ENCODE measurements at regions not wholly inside any gene's neighbourhood (a gene's known extent, or its start where the extent isn't known, plus 50 kb on each side); places are given as distances from the start of the nearest gene placed in this dataset.

DNA sequence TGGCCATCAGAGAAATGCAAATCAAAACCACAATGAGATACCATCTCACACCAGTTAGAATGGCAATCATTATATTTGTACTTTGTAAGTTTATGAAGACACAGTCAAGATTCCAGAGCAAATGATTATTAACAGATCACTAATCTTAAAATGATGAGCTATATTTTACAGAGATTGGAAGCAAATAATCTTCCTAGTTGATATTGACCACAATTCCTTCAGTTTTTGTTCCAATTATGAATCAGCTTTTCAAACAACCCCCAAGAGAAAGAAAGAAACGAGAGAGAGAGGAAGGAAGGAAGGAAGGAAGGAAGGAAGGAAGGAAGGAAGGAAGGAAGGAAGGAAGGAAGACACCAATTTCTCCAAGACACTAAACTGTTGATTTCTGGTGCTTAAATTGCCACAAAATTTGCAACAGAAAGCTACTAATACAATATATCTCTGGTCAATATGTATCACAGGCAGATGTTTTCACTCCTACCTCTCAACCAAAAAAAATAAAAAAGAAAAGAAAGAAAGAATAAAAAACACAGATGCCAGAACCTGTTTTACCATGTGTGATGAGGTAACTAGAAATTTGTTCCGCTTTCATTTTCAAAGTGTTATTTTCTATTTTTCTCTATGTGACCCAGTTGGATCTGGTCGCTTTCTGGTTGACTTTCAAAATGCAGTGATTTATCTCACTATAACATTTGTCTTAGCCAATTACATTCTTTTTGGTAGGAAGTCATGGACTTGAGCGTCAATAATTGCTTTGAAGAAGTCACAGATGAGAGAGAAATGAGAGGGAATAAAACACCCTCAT lies 1609.6 kb downstream of the SI start (continued):
- TF ChIP-seq, protein P1, sequence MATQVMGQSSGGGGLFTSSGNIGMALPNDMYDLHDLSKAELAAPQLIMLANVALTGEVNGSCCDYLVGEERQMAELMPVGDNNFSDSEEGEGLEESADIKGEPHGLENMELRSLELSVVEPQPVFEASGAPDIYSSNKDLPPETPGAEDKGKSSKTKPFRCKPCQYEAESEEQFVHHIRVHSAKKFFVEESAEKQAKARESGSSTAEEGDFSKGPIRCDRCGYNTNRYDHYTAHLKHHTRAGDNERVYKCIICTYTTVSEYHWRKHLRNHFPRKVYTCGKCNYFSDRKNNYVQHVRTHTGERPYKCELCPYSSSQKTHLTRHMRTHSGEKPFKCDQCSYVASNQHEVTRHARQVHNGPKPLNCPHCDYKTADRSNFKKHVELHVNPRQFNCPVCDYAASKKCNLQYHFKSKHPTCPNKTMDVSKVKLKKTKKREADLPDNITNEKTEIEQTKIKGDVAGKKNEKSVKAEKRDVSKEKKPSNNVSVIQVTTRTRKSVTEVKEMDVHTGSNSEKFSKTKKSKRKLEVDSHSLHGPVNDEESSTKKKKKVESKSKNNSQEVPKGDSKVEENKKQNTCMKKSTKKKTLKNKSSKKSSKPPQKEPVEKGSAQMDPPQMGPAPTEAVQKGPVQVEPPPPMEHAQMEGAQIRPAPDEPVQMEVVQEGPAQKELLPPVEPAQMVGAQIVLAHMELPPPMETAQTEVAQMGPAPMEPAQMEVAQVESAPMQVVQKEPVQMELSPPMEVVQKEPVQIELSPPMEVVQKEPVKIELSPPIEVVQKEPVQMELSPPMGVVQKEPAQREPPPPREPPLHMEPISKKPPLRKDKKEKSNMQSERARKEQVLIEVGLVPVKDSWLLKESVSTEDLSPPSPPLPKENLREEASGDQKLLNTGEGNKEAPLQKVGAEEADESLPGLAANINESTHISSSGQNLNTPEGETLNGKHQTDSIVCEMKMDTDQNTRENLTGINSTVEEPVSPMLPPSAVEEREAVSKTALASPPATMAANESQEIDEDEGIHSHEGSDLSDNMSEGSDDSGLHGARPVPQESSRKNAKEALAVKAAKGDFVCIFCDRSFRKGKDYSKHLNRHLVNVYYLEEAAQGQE (IDR thresholded peaks at IDR 0.05; ENCODE audit: low read depth) = no peak
- TF ChIP-seq SRF (IDR thresholded peaks at IDR 0.05; ENCODE audit: low read depth) (no peak), CBX3 (IDR thresholded peaks at IDR 0.05; ENCODE audit: low read depth) (no peak), ZNF274 (IDR thresholded peaks at IDR 0.05; ENCODE audit: low read depth, low read length) (no peak), YY1 (IDR thresholded peaks at IDR 0.05; ENCODE audit: extremely low read depth, insufficient replicate concordance, low read depth, low read length) (no peak)

DNA sequence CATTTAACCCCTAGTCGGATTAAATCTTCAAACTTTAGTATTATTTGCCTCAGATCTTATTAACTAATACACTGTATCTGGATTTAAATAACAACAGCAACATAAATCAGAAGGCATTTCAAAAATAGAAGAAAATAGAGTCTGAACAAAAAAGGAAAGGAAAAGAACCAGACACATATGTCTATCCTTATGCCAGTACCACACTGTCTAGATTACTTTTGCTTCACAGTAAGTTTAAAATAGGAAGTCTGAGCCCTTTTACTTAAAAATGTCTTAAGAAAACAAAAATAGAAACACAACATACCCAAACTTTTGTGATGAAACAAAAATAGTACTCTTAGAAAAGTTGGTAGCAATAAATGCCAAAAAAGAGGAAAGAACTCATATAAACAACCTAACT lies 1615.8 kb downstream of the SI start:
- H3K27ac ChIP-seq (ENCODE audit: low read depth, low read length) = no peak overlapping the region
- no peak overlapping the region for H3K4me2 ChIP-seq (ENCODE audit: low read length)
- no peak overlapping the region for H3K4me3 ChIP-seq (replicated peaks in 1 of 2; ENCODE audit: low read depth in 1 of 2, low read length in 2 of 2)
- ChIA-PET RAD21 (ENCODE audit: low non-redundant PET in 1 of 2, low total read pairs in 2 of 2, uncharacterized antibody in 2 of 2, unreplicated experiment in 2 of 2) (no interaction called here), CTCF (no interaction called here), POLR2A (no interaction called here)
- H3K9me2 ChIP-seq (ENCODE audit: insufficient read depth) = no peaks in the 10 kb centered on the region
- TF ChIP-seq JUND (IDR thresholded peaks at IDR 0.05) (no peak), ZNF274 (IDR thresholded peaks at IDR 0.05; ENCODE audit: low read depth, low read length) (no peak), ELF1 (IDR thresholded peaks at IDR 0.05; ENCODE audit: borderline replicate concordance, low read depth) (no peak), SRF (IDR thresholded peaks at IDR 0.05; ENCODE audit: low read depth) (no peak), EZH2 (IDR thresholded peaks at IDR 0.05) (no peak), POLR2AphosphoS5 (IDR thresholded peaks at IDR 0.05; ENCODE audit: low read depth, low read length) (no peak), FOSL1 (IDR thresholded peaks at IDR 0.05; ENCODE audit: low read depth) (no peak), YY1 (IDR thresholded peaks at IDR 0.05; ENCODE audit: extremely low read depth, insufficient replicate concordance, low read depth, low read length) (no peak), EGR1 (IDR thresholded peaks at IDR 0.05; ENCODE audit: low read depth) (no peak)
- TF ChIP-seq, protein P1 (IDR thresholded peaks at IDR 0.05; ENCODE audit: low read depth) = no peak
- TF ChIP-seq, protein P2, sequence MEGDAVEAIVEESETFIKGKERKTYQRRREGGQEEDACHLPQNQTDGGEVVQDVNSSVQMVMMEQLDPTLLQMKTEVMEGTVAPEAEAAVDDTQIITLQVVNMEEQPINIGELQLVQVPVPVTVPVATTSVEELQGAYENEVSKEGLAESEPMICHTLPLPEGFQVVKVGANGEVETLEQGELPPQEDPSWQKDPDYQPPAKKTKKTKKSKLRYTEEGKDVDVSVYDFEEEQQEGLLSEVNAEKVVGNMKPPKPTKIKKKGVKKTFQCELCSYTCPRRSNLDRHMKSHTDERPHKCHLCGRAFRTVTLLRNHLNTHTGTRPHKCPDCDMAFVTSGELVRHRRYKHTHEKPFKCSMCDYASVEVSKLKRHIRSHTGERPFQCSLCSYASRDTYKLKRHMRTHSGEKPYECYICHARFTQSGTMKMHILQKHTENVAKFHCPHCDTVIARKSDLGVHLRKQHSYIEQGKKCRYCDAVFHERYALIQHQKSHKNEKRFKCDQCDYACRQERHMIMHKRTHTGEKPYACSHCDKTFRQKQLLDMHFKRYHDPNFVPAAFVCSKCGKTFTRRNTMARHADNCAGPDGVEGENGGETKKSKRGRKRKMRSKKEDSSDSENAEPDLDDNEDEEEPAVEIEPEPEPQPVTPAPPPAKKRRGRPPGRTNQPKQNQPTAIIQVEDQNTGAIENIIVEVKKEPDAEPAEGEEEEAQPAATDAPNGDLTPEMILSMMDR (IDR thresholded peaks at IDR 0.05 in 2 of 3, conservative IDR thresholded peaks at IDR 0.05 in 1 of 3; ENCODE audit: borderline replicate concordance in 1 of 3, insufficient read depth in 1 of 3, low read depth in 2 of 3, low read length in 2 of 3) = no peak
- TF ChIP-seq, protein P3, sequence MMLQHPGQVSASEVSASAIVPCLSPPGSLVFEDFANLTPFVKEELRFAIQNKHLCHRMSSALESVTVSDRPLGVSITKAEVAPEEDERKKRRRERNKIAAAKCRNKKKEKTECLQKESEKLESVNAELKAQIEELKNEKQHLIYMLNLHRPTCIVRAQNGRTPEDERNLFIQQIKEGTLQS (IDR thresholded peaks at IDR 0.05) = no peak
- H3K36me3 ChIP-seq (ENCODE audit: control insufficient read depth in 1 of 2, insufficient read depth in 2 of 2, low read length in 2 of 2) = no peaks in the 10 kb centered on the region
- DNase-seq (ENCODE audit: low read depth, low spot score) = no peak
- H4K20me1 ChIP-seq (ENCODE audit: insufficient read depth) = no peaks in the 10 kb centered on the region; the same call in 1 of the 2 replicates
- no peaks in the 10 kb centered on the region for H3K9me3 ChIP-seq (ENCODE audit: control insufficient read depth in 1 of 2, insufficient read depth in 1 of 2, low read depth in 1 of 2, low read length in 2 of 2)
- peak overlapping the region; percentile 60 for H2AFZ ChIP-seq (ENCODE audit: low read depth, low read length, poor library complexity, severe bottlenecking)
- H3K4me1 ChIP-seq (ENCODE audit: control insufficient read depth in 1 of 2, insufficient read depth in 2 of 2, low read length in 2 of 2) = no peaks in the 10 kb centered on the region
- H3K27me3 ChIP-seq (ENCODE audit: insufficient read depth, low read length) = no peaks in the 10 kb centered on the region
- intact Hi-C loops (cut with micrococcal nuclease) = no loop called here
- no TSS peak for BruUV-seq (replicated peaks)
- no peak for ATAC-seq
- no peak overlapping the region for H3K9ac ChIP-seq (ENCODE audit: low read length)
- H3K79me2 ChIP-seq (ENCODE audit: insufficient read depth, low read length) = no peaks in the 10 kb centered on the region

Data from HCT116 (cell line).